HG02759 (cell line): ENCODE measurements at regions not wholly inside any gene's neighbourhood (a gene's known extent, or its start where the extent isn't known, plus 50 kb on each side); places are given as distances from the start of the nearest gene placed in this dataset.
"Not testable (repeated sequence)": the region's sequence is repeated elsewhere in the genome, so short reads cannot be mapped to it uniquely, and the experiment has no call there.

Experiments used
- ATAC-seq: cut with Tn5 transposase; IDR thresholded peaks from one replicate; pipeline ENCODE4 v1.9.1; 2021; ENCODE audit warnings: mild to moderate bottlenecking, moderate library complexity; ENCODE audit not compliant: unreplicated experiment

- ATAC-seq, result no peak
Measured at GRCh38 chr21:22138297-22139016, 1140.2 kb downstream of the NCAM2 start.

GRCh38 chr21:22145545-22145944 is 1147.3 kb downstream of the NCAM2 start:
- no peak for ATAC-seq

- ATAC-seq, result peak; percentile 90
Measured at GRCh38 chr21:22154579-22155274, 1156.5 kb downstream of the NCAM2 start.

DNA sequence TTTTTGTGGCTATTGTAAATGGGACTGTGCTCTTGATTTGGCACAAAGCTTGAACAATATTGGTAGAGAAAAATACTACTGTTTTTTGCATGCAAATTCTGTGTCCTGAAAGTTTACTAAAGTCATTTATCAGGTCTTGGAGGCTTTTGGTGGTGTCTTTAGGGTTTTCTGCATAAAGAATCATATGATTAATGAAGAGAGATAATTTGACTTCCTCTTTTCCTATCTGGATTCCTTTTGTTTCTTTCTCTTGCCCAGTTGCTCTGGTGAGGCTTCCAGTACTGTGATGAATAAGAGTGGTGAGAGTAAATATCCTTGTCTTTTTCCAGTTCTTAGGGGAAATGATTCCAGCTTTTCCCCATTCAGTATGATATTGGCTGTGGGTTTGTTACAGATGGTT is 1166.7 kb downstream of the NCAM2 start:
- ATAC-seq, result no peak

- ATAC-seq, result no peak
Measured at GRCh38 chr21:22174746-22175145, 1176.5 kb downstream of the NCAM2 start.

- ATAC-seq, result no peak
Measured at GRCh38 chr21:22189278-22189677, 1191.1 kb downstream of the NCAM2 start.

GRCh38 chr21:22191581-22191980 is 1193.4 kb downstream of the NCAM2 start:
- no peak for ATAC-seq

GRCh38 chr21:22192766-22193165 is 1194.6 kb downstream of the NCAM2 start:
- ATAC-seq, result no peak

DNA sequence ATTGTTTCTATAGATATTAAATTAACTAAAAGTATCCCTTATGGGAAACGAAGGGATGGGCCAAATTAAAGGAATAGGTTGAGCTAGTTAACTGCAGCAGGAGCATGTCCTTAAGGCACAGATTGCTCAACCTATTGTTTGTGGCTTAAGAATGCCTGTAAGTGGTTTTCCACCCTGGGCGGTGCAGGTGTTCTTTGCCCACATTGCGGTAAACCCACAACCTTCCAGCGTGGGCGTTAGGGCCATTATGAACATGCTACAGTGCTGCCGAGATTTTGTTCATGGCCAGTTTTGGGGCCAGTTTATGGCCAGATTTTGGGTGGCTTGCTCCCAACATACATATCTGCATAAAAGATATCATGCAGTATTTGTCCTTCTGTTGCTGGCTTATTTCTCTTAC is 1196.8 kb downstream of the NCAM2 start:
- not testable (repeated sequence) for ATAC-seq

GRCh38 chr21:22200378-22201092 is 1202.3 kb downstream of the NCAM2 start:
- ATAC-seq, result no peak

DNA sequence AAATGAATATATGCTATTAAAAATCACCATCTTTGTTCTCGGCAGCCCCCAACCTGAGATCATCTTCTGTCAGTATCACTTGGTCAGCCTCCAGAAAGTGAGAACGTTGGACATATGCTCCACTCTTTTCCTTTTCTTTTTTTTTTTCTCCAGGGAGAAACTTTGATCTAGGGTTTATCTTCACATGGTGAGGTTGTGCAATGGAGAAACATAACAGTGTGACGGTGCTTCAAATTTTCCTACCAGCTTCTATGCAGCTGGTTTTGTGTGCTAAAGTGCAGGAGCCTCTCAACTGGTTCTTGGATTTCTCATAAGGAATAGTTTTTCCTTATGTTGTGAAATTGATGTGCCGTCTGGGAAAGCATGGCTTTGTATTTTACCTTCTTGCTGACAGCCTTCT is 1202.9 kb downstream of the NCAM2 start:
- ATAC-seq, result no peak

GRCh38 chr21:22201669-22202068 is 1203.5 kb downstream of the NCAM2 start:
- no peak for ATAC-seq

- ATAC-seq, result no peak
Measured at GRCh38 chr21:22209304-22209700, 1211.1 kb downstream of the NCAM2 start.

GRCh38 chr21:22211943-22212342 is 1213.7 kb downstream of the NCAM2 start:
- no peak for ATAC-seq

- peak; percentile 89 for ATAC-seq
Measured at GRCh38 chr21:22223385-22223784, 1225.2 kb downstream of the NCAM2 start.

GRCh38 chr21:22224261-22224660 is 1226.1 kb downstream of the NCAM2 start:
- peak; percentile 80 for ATAC-seq

DNA sequence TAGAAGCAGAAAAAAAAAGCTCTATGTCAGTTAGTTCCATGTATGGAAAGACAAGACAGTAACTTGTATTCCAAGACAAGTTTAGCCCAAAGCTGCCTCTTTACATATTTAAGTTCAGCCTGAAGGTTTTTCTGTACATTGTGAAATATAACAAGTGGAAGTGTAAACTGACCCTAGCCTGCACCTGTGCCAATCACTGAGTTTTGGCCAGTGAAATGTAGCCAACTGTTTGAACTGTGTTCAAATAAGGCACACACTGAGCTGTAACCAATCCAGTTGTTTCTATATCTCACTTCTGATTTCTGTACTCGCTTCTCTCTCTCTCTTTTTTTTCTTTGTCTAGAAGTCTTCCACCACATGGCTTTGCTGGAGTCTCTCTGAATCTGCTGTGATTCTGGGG is 1227.1 kb downstream of the NCAM2 start:
- no peak for ATAC-seq

- ATAC-seq, result no peak
Measured at GRCh38 chr21:22231013-22231412, 1232.8 kb downstream of the NCAM2 start.

DNA sequence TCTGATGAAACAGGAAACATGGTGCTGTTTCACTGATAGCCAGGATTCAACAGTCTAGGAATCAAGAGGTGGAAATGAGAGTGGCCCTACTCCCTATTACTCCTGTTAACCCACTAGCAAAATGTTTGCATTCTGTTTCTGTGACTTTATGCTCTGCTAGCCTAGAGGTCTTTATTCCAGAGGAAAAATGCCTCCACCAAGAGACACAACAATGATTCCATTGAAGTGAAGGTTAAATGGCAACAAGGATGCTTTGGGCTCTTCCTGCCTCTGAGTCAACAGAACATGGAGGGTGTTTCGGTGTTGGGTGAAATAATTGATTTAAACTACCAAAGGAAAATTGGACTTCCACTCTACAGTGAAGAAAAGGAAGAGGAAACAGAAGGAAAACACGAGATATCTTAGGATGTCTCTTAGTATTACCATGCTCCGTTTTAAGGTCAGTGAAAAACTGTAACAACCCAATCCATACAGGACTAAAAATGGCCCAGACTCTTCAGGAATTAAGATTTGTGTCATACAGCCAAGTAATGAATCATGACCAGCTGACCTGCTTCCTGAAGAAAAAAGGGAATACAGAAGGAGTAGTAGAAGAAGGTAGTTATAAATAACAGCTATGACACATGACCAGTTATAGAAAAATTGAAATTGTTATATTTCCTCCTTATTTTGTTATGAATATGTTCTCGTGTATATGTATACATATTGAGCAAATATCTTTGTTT is 1237.8 kb downstream of the NCAM2 start:
- ATAC-seq, result no peak

DNA sequence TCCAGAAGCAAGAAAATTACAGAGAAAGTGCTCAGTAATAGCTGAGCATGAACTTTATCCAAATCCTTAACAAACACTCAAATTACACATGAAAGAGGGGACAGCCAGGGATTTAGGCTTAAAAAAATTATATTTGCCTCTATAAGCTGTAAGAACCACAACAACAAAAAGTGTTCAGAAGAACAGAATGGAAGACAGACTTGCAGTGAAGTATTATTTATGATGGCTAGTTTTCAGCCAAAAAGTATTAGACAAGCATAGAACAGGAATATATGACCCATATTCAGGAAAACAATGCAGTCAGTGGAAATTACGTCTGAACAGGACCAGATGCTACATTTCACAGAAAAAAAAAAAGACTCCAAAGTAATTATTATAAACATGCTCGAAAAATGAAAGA is 1246.3 kb downstream of the NCAM2 start:
- ATAC-seq, result no peak

GRCh38 chr21:22250355-22250754 is 1252.1 kb downstream of the NCAM2 start:
- ATAC-seq, result no peak
